Panc1 (cell line): ENCODE measurements at regions not wholly inside any gene's neighbourhood (a gene's known extent, or its start where the extent isn't known, plus 50 kb on each side); places are given as distances from the start of the nearest gene placed in this dataset.

Source experiments
- CTCF ChIP-seq: fragments of 450-650 bp; IDR thresholded peaks from 2 replicates; pipeline ENCODE4 v1.5.1; 2017; ENCODE audit warnings: mild to moderate bottlenecking
- POLR2AphosphoS5 ChIP-seq: IDR thresholded peaks from 2 replicates; pipeline ENCODE4 v1.6.1; 2012; ENCODE audit warnings: mild to moderate bottlenecking, low read depth, low read length, moderate library complexity

- no peak for TF ChIP-seq CTCF
- TF ChIP-seq POLR2AphosphoS5 = no peak
Measured at GRCh38 chr10:3350205-3350604, 177.6 kb upstream of the PITRM1 start.
